ENCODE measurements at regions not wholly inside any gene's neighbourhood (a gene's known extent, or its start where the extent isn't known, plus 50 kb on each side); places are given as distances from the start of the nearest gene placed in this dataset.

GRCh38 chr12:86513226-86513625 lies 257.0 kb upstream of the MGAT4C start:
- H3K27ac ChIP-seq (ENCODE audit: low read depth, low read length): no peak overlapping the region
- no peak overlapping the region for H3K4me2 ChIP-seq (ENCODE audit: low read length)
- H4K20me1 ChIP-seq (ENCODE audit: control insufficient read depth, insufficient read depth, low read depth, low read length): no peaks in the 10 kb centered on the region
- no peaks in the 10 kb centered on the region for H3K79me2 ChIP-seq (ENCODE audit: control insufficient read depth, low read length)
- no peaks in the 10 kb centered on the region for H3K4me1 ChIP-seq (ENCODE audit: control insufficient read depth, low read length)
- no peaks in the 10 kb centered on the region; the same call in 1 of the 2 replicates for H3K9me2 ChIP-seq (replicated peaks; ENCODE audit: control insufficient read depth, low read length)
- no peak for TF ChIP-seq CTCF (IDR thresholded peaks at IDR 0.05; ENCODE audit: low read depth, low read length, poor library complexity, severe bottlenecking)
- no peak for TF ChIP-seq EZH2phosphoT487 (IDR thresholded peaks at IDR 0.05; ENCODE audit: borderline replicate concordance, low read length)
- no peaks in the 10 kb centered on the region for H3K27me3 ChIP-seq (ENCODE audit: control insufficient read depth, low read length)
- H3K9me3 ChIP-seq (ENCODE audit: control insufficient read depth, insufficient read depth, low read length): no peaks in the 10 kb centered on the region
- H3K4me3 ChIP-seq (ENCODE audit: low read length): no peak overlapping the region
- H3K36me3 ChIP-seq (ENCODE audit: control insufficient read depth, low read length): no peaks in the 10 kb centered on the region
- no peaks in the 10 kb centered on the region for H3F3A ChIP-seq (ENCODE audit: control insufficient read depth, insufficient read depth)

DNA sequence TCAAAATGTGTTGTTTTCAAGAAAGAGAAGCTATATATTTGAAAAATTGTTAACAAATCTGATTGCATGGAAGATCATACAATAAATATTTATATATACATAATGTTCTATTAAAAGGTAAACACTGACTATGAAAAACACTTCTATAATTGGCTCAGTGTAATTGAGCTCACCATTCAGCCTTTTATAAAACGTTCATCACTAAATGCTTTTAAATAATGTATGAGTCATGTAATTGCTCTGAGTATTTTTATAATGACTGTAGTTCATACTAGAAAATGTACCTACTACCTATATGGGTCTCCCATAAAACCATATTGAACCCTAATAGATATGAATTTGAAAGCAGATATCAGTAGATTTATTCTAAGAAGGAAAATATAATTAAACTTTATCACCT lies 240.4 kb upstream of the MGAT4C start:
- TF ChIP-seq EZH2phosphoT487 (IDR thresholded peaks at IDR 0.05; ENCODE audit: borderline replicate concordance, low read length) (no peak), CTCF (IDR thresholded peaks at IDR 0.05; ENCODE audit: low read depth, low read length, poor library complexity, severe bottlenecking) (no peak)

GRCh38 chr12:86484473-86484872 lies 228.3 kb upstream of the MGAT4C start:
- Histone ChIP-seq H3K27me3 (ENCODE audit: control insufficient read depth, low read length) (no peaks in the 10 kb centered on the region), H3K36me3 (ENCODE audit: control insufficient read depth, low read length) (no peaks in the 10 kb centered on the region), H3K27ac (ENCODE audit: low read depth, low read length) (no peak overlapping the region), H3K4me1 (ENCODE audit: control insufficient read depth, low read length) (no peaks in the 10 kb centered on the region), H3K79me2 (ENCODE audit: control insufficient read depth, low read length) (no peaks in the 10 kb centered on the region), H3K9me2 (replicated peaks; ENCODE audit: control insufficient read depth, low read length) (no peaks in the 10 kb centered on the region), H3K4me3 (ENCODE audit: low read length) (no peak overlapping the region), H3F3A (ENCODE audit: control insufficient read depth, insufficient read depth) (no peaks in the 10 kb centered on the region), H4K20me1 (ENCODE audit: control insufficient read depth, insufficient read depth, low read depth, low read length) (no peaks in the 10 kb centered on the region), H3K9me3 (ENCODE audit: control insufficient read depth, insufficient read depth, low read length) (peaks cover 6% of the 10 kb centered on the region; the same call in 1 of the 2 replicates), H3K4me2 (ENCODE audit: low read length) (no peak overlapping the region)
- no peak for TF ChIP-seq CTCF (IDR thresholded peaks at IDR 0.05; ENCODE audit: low read depth, low read length, poor library complexity, severe bottlenecking)
- TF ChIP-seq EZH2phosphoT487 (IDR thresholded peaks at IDR 0.05; ENCODE audit: borderline replicate concordance, low read length): no peak

More for the DNA sequence above, 240.4 kb upstream of the MGAT4C start:
- H3F3A ChIP-seq (ENCODE audit: control insufficient read depth, insufficient read depth): no peaks in the 10 kb centered on the region
- H3K36me3 ChIP-seq (ENCODE audit: control insufficient read depth, low read length): no peaks in the 10 kb centered on the region
- no peak overlapping the region for H3K4me2 ChIP-seq (ENCODE audit: low read length)
- no peak overlapping the region for H3K4me3 ChIP-seq (ENCODE audit: low read length)
- no peak overlapping the region for H3K27ac ChIP-seq (ENCODE audit: low read depth, low read length)
- no peaks in the 10 kb centered on the region for H3K9me2 ChIP-seq (replicated peaks; ENCODE audit: control insufficient read depth, low read length)
- no peaks in the 10 kb centered on the region for H4K20me1 ChIP-seq (ENCODE audit: control insufficient read depth, insufficient read depth, low read depth, low read length)
- H3K27me3 ChIP-seq (ENCODE audit: control insufficient read depth, low read length): no peaks in the 10 kb centered on the region
- no peaks in the 10 kb centered on the region for H3K9me3 ChIP-seq (ENCODE audit: control insufficient read depth, insufficient read depth, low read length)
- H3K4me1 ChIP-seq (ENCODE audit: control insufficient read depth, low read length): no peaks in the 10 kb centered on the region
- no peaks in the 10 kb centered on the region for H3K79me2 ChIP-seq (ENCODE audit: control insufficient read depth, low read length)

- Histone ChIP-seq H3K36me3 (ENCODE audit: control insufficient read depth, low read length) (no peaks in the 10 kb centered on the region), H3K4me3 (ENCODE audit: low read length) (no peak overlapping the region), H3K4me1 (ENCODE audit: control insufficient read depth, low read length) (no peaks in the 10 kb centered on the region), H3K9me2 (replicated peaks; ENCODE audit: control insufficient read depth, low read length) (no peaks in the 10 kb centered on the region), H3K9me3 (ENCODE audit: control insufficient read depth, insufficient read depth, low read length) (no peaks in the 10 kb centered on the region), H4K20me1 (ENCODE audit: control insufficient read depth, insufficient read depth, low read depth, low read length) (no peaks in the 10 kb centered on the region), H3F3A (ENCODE audit: control insufficient read depth, insufficient read depth) (no peaks in the 10 kb centered on the region), H3K4me2 (ENCODE audit: low read length) (no peak overlapping the region), H3K27ac (ENCODE audit: low read depth, low read length) (no peak overlapping the region), H3K79me2 (ENCODE audit: control insufficient read depth, low read length) (no peaks in the 10 kb centered on the region), H3K27me3 (ENCODE audit: control insufficient read depth, low read length) (no peaks in the 10 kb centered on the region)
- TF ChIP-seq EZH2phosphoT487 (IDR thresholded peaks at IDR 0.05; ENCODE audit: borderline replicate concordance, low read length) (no peak), CTCF (IDR thresholded peaks at IDR 0.05; ENCODE audit: low read depth, low read length, poor library complexity, severe bottlenecking) (no peak)
Observed at GRCh38 chr12:86473231-86473630, 217.0 kb upstream of the MGAT4C start.

All from DOHH2 (cell line).